Stimulated activated naive CD8-positive, alpha-beta T cell treated with anti-CD3 and anti-CD28 coated beads, Interleukin-15, amount 100 ng/mL, for 72 hours (primary cell): ENCODE measurements at regions not wholly inside any gene's neighbourhood (a gene's known extent, or its start where the extent isn't known, plus 50 kb on each side); places are given as distances from the start of the nearest gene placed in this dataset.

Experiments
- ATAC-seq: fragments of 150-1000 bp; cut with Tn5 transposase; 2 replicates; pipeline ENCODE4 v1.10.0; 2021; ENCODE audit warnings: mild to moderate bottlenecking, moderate library complexity
- DNase-seq, 2 donors: peaks; one replicate each; pipeline ENCODE4 v3.0.0; 2021 to 2022
- H3K27ac Mint-ChIP-seq, 2 donors: one replicate each; pipeline ENCODE4 v1.8.0; 2022; ENCODE audit warnings: mild to moderate bottlenecking in 2 of 2, mixed read lengths in 2 of 2, moderate library complexity in 2 of 2
- H3K27me3 Mint-ChIP-seq: one replicate; pipeline ENCODE4 v1.8.0; 2022; ENCODE audit warnings: mixed read lengths
- H3K4me1 Mint-ChIP-seq: one replicate; pipeline ENCODE4 v1.8.0; 2022; ENCODE audit warnings: mild to moderate bottlenecking, mixed read lengths
- H3K4me3 Mint-ChIP-seq, 2 donors: one replicate each; pipeline ENCODE4 v1.8.0; 2022; ENCODE audit warnings: mild to moderate bottlenecking in 2 of 2, mixed read lengths in 2 of 2, moderate library complexity in 1 of 2
- H3K9me3 Mint-ChIP-seq, 2 donors: one replicate each; pipeline ENCODE4 v1.8.0; 2022; ENCODE audit warnings: mixed read lengths in 2 of 2

DNA sequence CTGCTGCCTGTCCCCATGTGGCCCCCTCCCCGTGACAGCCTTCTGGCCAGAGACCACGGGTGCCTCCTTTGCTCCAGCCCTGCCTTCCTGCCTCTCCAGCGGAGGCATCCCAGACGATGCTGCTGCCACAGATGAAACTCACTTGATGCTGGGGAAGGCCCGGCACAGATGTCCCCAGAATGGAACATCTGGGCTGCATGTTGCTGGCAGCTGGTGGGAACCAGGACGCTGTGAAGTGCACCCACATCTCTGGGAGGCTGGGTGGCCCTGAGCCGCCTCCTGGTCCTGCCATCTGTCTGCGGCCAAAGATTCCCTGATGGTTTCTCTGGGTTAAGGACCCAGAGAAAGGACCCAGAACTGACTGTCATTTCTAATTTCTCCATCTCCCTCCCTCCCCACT, 51.9 kb upstream of the PTPRS start:
- Mint-ChIP-seq H3K9me3 (peaks cover 13 to 15% of the 10 kb centered on the region in 2 donors), H3K27ac (no peak overlapping the region), H3K4me3 (no peak overlapping the region), H3K27me3 (peaks cover 85% of the 10 kb centered on the region), H3K4me1 (no peaks in the 10 kb centered on the region)
- ATAC-seq (no peak), DNase-seq (no peak)

DNA sequence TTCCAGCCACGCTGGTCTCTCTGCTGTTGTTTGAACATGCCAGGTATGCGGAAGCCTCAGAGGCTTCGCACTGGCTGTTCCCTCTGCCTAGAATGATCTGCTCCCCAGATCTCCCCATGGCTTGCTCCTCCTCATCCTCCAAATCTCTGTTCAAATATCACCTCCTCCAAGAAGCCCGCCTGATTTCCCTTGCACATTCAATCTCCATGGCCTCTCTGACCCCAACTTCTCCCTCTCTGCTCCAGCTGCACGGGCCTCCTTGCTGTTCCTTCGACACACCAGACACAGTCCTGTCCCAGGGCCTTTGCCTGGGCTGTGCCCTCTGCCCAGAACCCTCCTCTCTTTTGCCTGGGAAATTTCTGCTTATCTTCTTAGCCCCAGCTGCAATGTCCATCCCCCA, 52.5 kb upstream of the PTPRS start:
- Mint-ChIP-seq H3K4me1 (no peaks in the 10 kb centered on the region), H3K9me3 (peaks cover 7 to 9% of the 10 kb centered on the region in 2 donors), H3K27me3 (peaks cover 85% of the 10 kb centered on the region), H3K27ac (no peak overlapping the region), H3K4me3 (no peak overlapping the region)
- no peak for DNase-seq
- ATAC-seq: no peak

DNA sequence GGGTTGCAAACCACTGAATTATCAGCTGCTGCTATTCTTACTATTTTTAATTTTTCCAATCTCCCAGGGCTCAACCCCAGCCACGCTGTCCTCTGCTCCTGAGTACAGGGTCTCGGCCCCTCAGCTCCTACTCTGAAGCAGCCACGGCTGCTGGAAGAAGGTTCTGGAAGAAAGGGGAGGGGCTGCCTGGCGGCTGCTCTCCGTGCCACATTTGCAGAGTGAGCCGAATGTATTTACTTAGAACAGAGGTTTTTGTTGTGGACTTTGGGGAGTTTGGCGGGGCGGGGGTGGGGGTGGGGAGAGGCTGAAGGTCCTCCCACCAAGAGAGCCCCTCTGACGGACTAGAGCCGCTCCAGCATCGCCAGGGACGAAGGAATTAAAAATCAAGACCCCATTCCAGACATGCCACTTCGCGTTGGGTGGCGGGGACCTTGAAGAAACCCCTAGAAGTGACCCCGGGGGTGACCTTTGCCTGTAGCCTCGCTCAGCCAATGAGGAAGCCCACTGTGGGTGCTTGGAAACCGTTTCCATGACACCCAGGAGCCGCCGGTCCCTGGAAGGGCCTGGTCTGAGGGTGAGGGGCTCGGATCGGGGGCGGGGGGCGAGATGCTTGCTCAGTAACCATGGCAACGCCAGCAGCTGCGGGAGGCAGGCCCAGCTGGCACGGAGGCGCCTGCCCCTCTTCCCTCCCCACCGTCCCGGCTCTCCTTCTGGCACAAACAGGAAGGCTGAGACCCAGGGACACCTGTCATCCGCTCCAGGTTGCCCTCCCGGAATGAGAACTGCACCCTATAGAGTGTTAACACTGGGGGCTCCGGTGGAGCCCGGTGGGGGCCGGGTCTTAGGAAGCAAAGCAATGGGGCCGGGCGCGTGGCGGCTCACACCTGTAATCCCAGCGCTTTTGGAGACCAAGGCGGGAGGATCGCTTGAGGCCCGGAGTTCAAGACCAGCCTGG, 54.2 kb upstream of the PTPRS start:
- ATAC-seq (no peak), DNase-seq (no peak)
- Mint-ChIP-seq H3K4me1 (no peaks in the 10 kb centered on the region), H3K27me3 (peaks cover 81% of the 10 kb centered on the region), H3K27ac (no peak overlapping the region), H3K4me3 (no peak overlapping the region), H3K9me3 (no peaks in the 10 kb centered on the region)

DNA sequence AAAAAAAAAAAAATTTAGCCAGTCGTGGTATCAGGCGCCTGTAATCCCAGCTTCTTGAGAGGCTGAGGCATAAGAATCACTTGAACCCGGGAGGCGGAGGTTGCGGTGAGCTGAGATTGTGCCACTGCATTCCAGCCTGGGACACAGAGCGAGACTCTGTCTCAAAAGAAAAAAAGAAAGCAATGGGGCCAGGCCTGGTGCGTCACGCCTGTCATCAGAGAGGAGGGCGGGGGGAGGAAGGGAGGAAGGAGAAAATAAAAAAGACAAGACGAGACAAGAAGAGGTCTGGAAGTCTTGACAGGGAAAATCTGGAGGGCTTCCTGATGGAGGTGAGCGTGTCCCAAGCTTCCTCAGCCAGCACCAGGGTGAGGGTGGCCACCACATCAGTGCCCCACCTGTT, 54.9 kb upstream of the PTPRS start:
- Mint-ChIP-seq H3K9me3 (no peaks in the 10 kb centered on the region), H3K4me1 (no peaks in the 10 kb centered on the region), H3K27me3 (peaks cover 85% of the 10 kb centered on the region), H3K4me3 (no peak overlapping the region), H3K27ac (no peak overlapping the region)
- DNase-seq: no peak
- no peak for ATAC-seq

DNA sequence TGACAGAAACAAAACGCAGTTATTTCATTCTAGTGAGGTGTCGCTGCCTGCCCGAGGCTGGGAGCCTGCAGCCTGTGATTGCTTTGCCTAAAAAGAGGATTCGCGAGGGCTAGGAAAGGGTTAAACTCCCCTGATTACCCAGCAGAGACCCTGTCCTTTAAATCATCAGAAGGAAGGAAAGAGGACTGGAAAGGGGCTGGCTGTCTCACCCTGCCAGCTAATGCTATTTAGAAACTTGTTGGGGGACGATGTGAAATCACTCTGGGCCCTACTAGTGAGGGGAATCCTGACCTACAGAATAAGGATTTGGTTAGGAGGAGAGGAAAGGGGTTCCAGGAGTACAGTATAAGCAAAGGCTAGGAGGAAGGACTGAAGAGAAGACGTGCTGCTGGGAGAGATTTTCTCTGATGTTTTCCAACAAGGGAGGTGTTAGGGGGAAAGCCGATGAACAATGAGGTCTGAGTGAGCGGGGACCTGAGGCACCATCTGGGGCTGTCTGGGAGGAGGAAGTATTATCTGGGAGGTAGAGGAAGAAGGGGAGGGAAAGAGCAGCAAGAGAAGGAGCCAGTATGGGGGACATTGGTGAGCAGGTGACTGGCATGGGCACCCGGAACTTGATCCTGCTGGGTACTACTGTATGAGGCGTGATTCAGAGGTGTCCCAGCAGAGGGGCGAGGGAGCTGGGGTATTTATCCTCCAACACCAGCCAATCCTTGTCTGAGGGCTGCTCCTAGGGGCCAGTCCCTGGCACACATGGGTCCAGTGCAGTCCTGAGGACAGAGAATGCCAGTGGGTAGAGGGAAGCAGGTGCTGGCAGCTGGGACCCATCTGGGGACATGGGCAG, 55.7 kb upstream of the PTPRS start:
- peaks cover 82% of the 10 kb centered on the region for H3K27me3 Mint-ChIP-seq
- no peaks in the 10 kb centered on the region for H3K9me3 Mint-ChIP-seq
- ATAC-seq: no peak
- H3K4me1 Mint-ChIP-seq: no peaks in the 10 kb centered on the region
- H3K27ac Mint-ChIP-seq: no peak overlapping the region
- DNase-seq: no peak
- no peak overlapping the region for H3K4me3 Mint-ChIP-seq

DNA sequence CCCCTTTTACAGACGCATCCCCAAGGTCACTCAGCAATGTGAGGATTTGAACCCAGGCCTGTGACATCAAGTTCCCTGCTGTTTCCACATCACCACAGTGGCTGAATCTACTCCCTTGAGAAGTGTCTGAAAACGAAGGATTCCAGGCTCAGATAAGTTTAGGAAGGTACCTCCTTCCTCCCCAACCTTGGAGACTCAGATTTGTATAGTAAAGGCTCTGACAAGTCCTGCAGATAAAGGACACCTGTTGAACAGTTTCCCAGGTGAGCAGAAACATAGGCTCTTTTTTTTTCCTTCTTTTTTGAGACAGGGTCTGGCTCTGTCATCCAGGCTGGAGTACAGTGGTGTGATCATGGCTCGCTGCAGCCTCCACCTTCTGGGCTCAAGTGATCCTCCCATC, 56.4 kb upstream of the PTPRS start:
- Mint-ChIP-seq H3K27ac (no peak overlapping the region), H3K4me3 (no peak overlapping the region), H3K27me3 (peaks cover 75% of the 10 kb centered on the region), H3K4me1 (no peaks in the 10 kb centered on the region), H3K9me3 (no peaks in the 10 kb centered on the region)
- ATAC-seq (no peak), DNase-seq (no peak)

DNA sequence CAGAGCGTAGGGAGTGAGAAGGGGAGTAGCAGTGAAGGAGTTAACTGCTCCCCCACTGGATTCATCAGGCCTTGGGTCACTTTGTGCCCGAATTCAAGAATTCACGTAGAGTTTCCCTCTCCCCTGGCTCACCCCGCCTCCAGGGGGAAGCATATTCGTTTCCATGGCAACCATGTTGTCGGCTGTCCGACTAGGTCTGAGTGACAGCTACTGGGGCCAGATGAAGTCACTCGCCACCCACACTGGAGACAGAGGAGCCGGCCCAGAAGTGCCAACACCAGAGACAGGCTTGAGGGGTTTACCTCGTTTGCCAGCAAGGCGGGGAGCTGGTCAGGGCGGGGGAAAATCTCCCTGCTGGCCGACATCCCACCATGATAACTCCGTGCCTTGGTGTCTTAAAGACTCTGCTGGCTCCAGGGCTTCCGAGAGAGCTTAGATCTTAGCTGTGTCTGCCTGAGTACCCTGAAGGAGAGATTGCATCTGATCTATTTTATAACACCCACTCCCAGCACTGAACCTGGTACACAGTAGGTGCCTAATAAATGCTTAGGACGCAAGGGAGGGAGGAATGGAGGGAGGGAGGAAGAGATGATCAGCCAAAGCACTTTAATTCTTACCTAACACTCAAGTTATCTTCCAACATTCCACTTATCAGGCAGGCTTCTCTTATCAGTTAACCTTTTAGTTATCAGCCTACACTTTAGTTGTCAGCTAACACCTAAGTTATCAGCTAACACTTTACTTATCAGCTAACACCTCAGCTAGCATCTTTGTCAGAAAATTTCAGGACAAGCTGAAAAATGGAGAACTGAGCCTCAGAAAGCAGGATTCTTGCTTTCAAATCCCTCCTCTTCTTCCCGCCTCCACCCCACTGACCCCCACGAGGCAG, 57.2 kb upstream of the ZNRF4 start:
- Mint-ChIP-seq H3K27me3 (peaks cover 64% of the 10 kb centered on the region), H3K4me1 (no peaks in the 10 kb centered on the region), H3K27ac (no peak overlapping the region), H3K4me3 (no peak overlapping the region), H3K9me3 (no peaks in the 10 kb centered on the region)
- DNase-seq: no peak
- ATAC-seq: no peak

DNA sequence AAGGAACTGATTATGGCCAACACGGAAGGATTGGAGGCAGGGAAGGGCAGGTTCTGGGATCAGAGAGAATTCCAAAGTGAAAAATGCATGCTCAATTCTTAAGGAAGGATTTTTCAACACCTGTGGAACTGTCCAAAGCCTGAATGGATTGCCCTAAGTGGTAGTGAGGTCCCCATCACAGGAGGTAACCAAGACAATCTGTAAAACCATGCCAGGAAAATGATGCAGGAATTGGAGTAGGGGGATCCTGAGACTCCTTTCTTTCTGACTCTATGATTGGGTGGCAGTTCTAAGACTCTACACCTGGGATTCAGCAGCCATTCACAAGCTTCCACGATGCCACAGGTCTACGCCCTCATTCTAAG, 56.5 kb upstream of the ZNRF4 start:
- H3K27ac Mint-ChIP-seq: no peak overlapping the region
- ATAC-seq (no peak), DNase-seq (no peak)
- no peak overlapping the region for H3K4me3 Mint-ChIP-seq
- peaks cover 61% of the 10 kb centered on the region for H3K27me3 Mint-ChIP-seq
- H3K4me1 Mint-ChIP-seq: no peaks in the 10 kb centered on the region
- H3K9me3 Mint-ChIP-seq: no peaks in the 10 kb centered on the region

DNA sequence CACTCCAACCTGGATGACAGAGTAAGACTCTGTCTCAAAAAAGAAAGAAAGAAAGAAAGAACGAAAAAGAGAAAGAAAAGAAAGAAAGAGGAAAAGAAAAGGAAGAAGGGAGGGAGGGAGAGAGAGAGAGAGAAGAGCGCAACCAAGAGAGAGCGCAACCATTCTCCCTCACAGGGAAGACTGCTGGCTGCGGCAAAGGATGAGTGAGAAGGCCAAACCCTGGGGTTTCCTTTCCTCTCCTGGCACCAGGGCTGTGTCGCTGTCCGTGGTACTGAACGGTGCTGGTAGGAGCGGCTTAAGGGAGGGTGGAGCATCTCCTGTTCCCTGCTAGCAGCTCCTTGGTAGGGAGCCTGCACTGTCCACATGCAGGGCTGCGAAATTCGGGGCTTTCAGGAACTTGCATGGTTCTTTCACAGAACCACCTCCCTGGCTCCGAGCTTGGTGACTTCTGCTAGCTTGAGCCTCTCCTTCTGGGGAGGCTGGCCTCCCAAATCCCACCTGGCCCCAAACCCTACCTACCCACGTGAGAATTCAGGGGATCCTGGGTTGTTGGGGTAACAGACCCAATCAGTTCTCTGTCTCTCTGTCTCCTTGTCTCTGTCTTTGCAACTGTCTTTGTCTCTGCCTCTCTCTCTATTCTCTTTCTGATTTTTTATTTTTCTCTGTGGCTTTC, 51.1 kb upstream of the ZNRF4 start:
- H3K27ac Mint-ChIP-seq: no peak overlapping the region
- peaks cover 13 to 24% of the 10 kb centered on the region in 2 donors for H3K9me3 Mint-ChIP-seq
- peak; percentile 63 for ATAC-seq
- H3K4me1 Mint-ChIP-seq: no peaks in the 10 kb centered on the region
- peak; percentile 50 to 52 for DNase-seq
- H3K4me3 Mint-ChIP-seq: no peak overlapping the region
- peaks cover 26% of the 10 kb centered on the region for H3K27me3 Mint-ChIP-seq
